Esophagus squamous epithelium (tissue), 4 donors: ENCODE measurements at regions not wholly inside any gene's neighbourhood (a gene's known extent, or its start where the extent isn't known, plus 50 kb on each side); places are given as distances from the start of the nearest gene placed in this dataset.

Source experiments
- CTCF ChIP-seq, 6 experiments: fragments of 450-650 bp in 4 of 6; fragments of 200-600 bp in 2 of 6; sonication (generic) in 2 of 6; IDR thresholded peaks; one replicate each; pipeline ENCODE4 v1.5.1; 2016 to 2019; ENCODE audit warnings: antibody characterized with exemption in 6 of 6, mild to moderate bottlenecking in 4 of 6, moderate library complexity in 4 of 6
- POLR2A ChIP-seq, 4 donors: fragments of 450-650 bp; IDR thresholded peaks; one replicate each; pipeline ENCODE4 v1.6.1; 2017; ENCODE audit warnings: antibody characterized with exemption in 4 of 4, mild to moderate bottlenecking in 4 of 4, moderate library complexity in 3 of 4

DNA sequence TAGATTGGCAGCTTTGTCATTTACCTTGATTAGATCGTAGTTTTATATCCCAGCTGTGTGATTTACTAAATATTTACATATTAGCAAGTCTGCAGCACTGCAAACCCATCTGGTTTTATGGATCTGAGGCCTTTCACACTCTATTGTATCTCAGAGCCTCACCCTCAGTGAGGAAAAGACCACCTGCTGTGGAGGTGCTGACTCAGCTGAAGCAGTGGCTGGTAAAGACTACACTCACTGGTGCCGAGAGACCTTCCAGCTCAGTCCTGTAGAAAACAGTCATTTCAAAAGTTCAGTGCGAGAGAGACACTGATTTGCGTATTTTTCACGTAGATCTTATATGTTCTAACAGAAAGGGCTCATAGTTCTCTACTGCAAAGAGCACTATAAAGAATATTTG, 307.8 kb upstream of the TPM1 start:
- TF ChIP-seq CTCF (IDR thresholded peaks at IDR 0.05) = no peak
- TF ChIP-seq POLR2A (IDR thresholded peaks at IDR 0.05) = no peak
